ENCODE measurements at regions not wholly inside any gene's neighbourhood (a gene's known extent, or its start where the extent isn't known, plus 50 kb on each side); places are given as distances from the start of the nearest gene placed in this dataset.

DNA sequence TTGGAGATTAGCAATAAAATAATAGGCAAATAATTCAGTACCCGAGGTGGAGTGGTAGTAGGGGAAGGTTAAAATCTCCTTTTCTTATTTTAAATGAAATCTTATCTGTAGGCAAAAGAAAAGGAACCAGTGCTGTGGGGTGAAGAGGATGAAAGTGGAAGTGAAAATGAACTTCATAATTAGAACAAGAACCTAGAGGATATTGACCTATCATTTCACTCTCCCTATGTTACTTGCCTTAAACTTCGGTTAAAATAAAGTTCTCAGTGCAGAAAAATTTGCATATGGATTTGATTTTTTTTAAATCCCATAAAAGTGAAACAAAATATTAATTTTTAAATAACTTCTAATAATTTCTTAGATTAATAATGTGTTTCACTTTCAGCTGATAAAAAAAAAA, 1094.9 kb upstream of the C9orf72 start:
- no peak for TF ChIP-seq XBP1 (CRISPR knock-in tag; IDR thresholded peaks at IDR 0.05)
- no peak for TF ChIP-seq CEBPB (IDR thresholded peaks at IDR 0.05; ENCODE audit: borderline replicate concordance, low read depth, low read length)
- TF ChIP-seq, protein P1, sequence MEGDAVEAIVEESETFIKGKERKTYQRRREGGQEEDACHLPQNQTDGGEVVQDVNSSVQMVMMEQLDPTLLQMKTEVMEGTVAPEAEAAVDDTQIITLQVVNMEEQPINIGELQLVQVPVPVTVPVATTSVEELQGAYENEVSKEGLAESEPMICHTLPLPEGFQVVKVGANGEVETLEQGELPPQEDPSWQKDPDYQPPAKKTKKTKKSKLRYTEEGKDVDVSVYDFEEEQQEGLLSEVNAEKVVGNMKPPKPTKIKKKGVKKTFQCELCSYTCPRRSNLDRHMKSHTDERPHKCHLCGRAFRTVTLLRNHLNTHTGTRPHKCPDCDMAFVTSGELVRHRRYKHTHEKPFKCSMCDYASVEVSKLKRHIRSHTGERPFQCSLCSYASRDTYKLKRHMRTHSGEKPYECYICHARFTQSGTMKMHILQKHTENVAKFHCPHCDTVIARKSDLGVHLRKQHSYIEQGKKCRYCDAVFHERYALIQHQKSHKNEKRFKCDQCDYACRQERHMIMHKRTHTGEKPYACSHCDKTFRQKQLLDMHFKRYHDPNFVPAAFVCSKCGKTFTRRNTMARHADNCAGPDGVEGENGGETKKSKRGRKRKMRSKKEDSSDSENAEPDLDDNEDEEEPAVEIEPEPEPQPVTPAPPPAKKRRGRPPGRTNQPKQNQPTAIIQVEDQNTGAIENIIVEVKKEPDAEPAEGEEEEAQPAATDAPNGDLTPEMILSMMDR (CRISPR knock-in tag; IDR thresholded peaks at IDR 0.05): no peak
- TF ChIP-seq ZNF547 (CRISPR knock-in tag; IDR thresholded peaks at IDR 0.05): no peak
- no peak for TF ChIP-seq RBM22 (optimal IDR thresholded peaks at IDR 0.05; ENCODE audit: low read length)
- no peak for TF ChIP-seq ZKSCAN8 (CRISPR knock-in tag; IDR thresholded peaks at IDR 0.05; ENCODE audit: borderline replicate concordance)
- no peak for TF ChIP-seq HNRNPH1 (optimal IDR thresholded peaks at IDR 0.05; ENCODE audit: low read depth, low read length)
- TF ChIP-seq, protein P2, sequence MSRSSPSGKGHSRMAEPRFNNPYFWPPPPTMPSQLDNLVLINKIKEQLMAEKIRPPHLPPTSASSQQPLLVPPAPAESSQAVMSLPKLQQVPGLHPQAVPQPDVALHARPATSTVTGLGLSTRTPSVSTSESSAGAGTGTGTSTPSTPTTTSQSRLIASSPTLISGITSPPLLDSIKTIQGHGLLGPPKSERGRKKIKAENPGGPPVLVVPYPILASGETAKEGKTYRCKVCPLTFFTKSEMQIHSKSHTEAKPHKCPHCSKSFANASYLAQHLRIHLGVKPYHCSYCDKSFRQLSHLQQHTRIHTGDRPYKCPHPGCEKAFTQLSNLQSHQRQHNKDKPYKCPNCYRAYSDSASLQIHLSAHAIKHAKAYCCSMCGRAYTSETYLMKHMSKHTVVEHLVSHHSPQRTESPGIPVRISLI (CRISPR knock-in tag; IDR thresholded peaks at IDR 0.05; ENCODE audit: borderline replicate concordance): no peak
- no peak for TF ChIP-seq PHF21A (CRISPR knock-in tag; IDR thresholded peaks at IDR 0.05)
- no peak for TF ChIP-seq ZNF557 (CRISPR knock-in tag; IDR thresholded peaks at IDR 0.05)
- TF ChIP-seq, protein P3, sequence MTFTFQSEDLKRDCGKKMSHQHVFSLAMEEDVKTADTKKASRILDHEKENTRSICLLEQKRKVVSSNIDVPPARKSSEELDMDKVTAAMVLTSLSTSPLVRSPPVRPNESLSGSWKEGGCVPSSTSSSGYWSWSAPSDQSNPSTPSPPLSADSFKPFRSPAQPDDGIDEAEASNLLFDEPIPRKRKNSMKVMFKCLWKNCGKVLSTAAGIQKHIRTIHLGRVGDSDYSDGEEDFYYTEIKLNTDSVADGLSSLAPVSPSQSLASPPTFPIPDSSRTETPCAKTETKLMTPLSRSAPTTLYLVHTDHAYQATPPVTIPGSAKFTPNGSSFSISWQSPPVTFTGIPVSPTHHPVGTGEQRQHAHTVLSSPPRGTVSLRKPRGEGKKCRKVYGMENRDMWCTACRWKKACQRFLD (CRISPR knock-in tag; IDR thresholded peaks at IDR 0.05; ENCODE audit: borderline replicate concordance): no peak
- TF ChIP-seq POLR2AphosphoS2 (IDR thresholded peaks at IDR 0.05; ENCODE audit: low read depth, low read length): no peak
- TF ChIP-seq, protein P4, sequence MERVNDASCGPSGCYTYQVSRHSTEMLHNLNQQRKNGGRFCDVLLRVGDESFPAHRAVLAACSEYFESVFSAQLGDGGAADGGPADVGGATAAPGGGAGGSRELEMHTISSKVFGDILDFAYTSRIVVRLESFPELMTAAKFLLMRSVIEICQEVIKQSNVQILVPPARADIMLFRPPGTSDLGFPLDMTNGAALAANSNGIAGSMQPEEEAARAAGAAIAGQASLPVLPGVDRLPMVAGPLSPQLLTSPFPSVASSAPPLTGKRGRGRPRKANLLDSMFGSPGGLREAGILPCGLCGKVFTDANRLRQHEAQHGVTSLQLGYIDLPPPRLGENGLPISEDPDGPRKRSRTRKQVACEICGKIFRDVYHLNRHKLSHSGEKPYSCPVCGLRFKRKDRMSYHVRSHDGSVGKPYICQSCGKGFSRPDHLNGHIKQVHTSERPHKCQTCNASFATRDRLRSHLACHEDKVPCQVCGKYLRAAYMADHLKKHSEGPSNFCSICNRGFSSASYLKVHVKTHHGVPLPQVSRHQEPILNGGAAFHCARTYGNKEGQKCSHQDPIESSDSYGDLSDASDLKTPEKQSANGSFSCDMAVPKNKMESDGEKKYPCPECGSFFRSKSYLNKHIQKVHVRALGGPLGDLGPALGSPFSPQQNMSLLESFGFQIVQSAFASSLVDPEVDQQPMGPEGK (CRISPR knock-in tag; IDR thresholded peaks at IDR 0.05): no peak
- TF ChIP-seq JUND (CRISPR knock-in tag; IDR thresholded peaks at IDR 0.05): no peak
